OCI-LY3 (cell line): ENCODE measurements at regions not wholly inside any gene's neighbourhood (a gene's known extent, or its start where the extent isn't known, plus 50 kb on each side); places are given as distances from the start of the nearest gene placed in this dataset.

Experiments
- EZH2phosphoT487 ChIP-seq: fragments of 200-600 bp; shearing (Covaris generic); IDR thresholded peaks from 2 replicates; pipeline ENCODE4 v1.6.1; 2018; ENCODE audit warnings: antibody characterized with exemption, mixed run types, low read depth
- TF ChIP-seq, protein P1 (sequence below): fragments of 200-600, 300-600 bp; sonication (generic); IDR thresholded peaks from 2 replicates; pipeline ENCODE4 v1.5.1; 2014; ENCODE audit warnings: antibody characterized with exemption, low read length, low read depth

DNA sequence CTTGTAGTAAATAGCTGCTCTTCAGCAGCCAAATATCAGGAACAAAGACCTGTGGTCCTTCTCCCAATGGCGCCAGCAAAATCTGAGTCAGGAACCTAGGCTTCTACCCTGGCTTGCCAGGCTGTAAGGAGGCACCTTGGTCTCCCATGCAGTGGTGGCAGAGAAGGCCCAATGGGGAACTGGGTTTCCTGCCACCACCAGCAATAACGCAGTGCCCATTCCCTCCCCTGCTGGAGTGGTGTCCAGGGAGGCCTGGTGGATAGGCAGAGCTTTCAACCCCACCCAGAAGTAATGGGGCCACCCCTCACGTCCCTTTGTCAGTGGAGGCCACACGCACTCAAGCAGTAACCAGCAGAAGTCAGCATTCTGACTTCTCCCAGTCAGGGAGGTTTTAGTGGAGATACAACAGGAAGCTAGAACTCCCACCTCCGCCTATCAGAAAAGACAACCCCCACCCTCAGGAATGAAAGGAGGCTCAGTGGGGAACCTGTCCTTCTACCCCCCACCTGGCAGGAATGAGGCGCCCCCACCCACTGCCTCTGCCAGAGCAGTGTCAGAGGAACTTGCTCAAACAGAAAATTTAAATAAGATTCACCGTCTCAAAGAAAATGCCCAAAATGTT lies 132.4 kb downstream of the COPS8 start:
- TF ChIP-seq, protein P1, sequence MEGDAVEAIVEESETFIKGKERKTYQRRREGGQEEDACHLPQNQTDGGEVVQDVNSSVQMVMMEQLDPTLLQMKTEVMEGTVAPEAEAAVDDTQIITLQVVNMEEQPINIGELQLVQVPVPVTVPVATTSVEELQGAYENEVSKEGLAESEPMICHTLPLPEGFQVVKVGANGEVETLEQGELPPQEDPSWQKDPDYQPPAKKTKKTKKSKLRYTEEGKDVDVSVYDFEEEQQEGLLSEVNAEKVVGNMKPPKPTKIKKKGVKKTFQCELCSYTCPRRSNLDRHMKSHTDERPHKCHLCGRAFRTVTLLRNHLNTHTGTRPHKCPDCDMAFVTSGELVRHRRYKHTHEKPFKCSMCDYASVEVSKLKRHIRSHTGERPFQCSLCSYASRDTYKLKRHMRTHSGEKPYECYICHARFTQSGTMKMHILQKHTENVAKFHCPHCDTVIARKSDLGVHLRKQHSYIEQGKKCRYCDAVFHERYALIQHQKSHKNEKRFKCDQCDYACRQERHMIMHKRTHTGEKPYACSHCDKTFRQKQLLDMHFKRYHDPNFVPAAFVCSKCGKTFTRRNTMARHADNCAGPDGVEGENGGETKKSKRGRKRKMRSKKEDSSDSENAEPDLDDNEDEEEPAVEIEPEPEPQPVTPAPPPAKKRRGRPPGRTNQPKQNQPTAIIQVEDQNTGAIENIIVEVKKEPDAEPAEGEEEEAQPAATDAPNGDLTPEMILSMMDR: no peak
- TF ChIP-seq EZH2phosphoT487: no peak
